ENCODE measurements at regions not wholly inside any gene's neighbourhood (a gene's known extent, or its start where the extent isn't known, plus 50 kb on each side); places are given as distances from the start of the nearest gene placed in this dataset.

GRCh38 chrX:14228611-14229010, 198.9 kb upstream of the GEMIN8 start:
- no peak overlapping the region for H3K4me3 ChIP-seq
- ATAC-seq (no peak), DNase-seq (ENCODE audit: low spot score) (no peak)

More at GRCh38 chrX:14228611-14229010, 198.9 kb upstream of the GEMIN8 start:
- H3K27ac Mint-ChIP-seq = no peak overlapping the region
- H3K36me3 Mint-ChIP-seq (ENCODE audit: low read depth) = no peaks in the 10 kb centered on the region
- Histone ChIP-seq H3K27ac (ENCODE audit: low read depth) (no peak overlapping the region), H3F3A (replicated peaks; ENCODE audit: low read depth) (no peaks in the 10 kb centered on the region), H3K27me3 (ENCODE audit: insufficient read depth) (no peaks in the 10 kb centered on the region), H4K20me1 (replicated peaks; ENCODE audit: insufficient read depth) (no peaks in the 10 kb centered on the region), H3K36me3 (ENCODE audit: insufficient read depth) (no peaks in the 10 kb centered on the region), H2AFZ (no peak overlapping the region), H3K9me2 (ENCODE audit: insufficient read depth) (no peaks in the 10 kb centered on the region), H3K79me2 (replicated peaks; ENCODE audit: insufficient read depth) (no peaks in the 10 kb centered on the region), H3K4me1 (ENCODE audit: insufficient read depth) (no peaks in the 10 kb centered on the region), H3K4me2 (no peak overlapping the region)
- TF ChIP-seq EZH2phosphoT487 (IDR thresholded peaks at IDR 0.05; ENCODE audit: unreplicated experiment) = no peak
- no peak for TF ChIP-seq NANOG (IDR thresholded peaks at IDR 0.05; ENCODE audit: borderline replicate concordance)
- no peak for TF ChIP-seq ZNF331 (CRISPR knock-in tag; IDR thresholded peaks at IDR 0.05; ENCODE audit: low read depth)
- TF ChIP-seq JUNB (IDR thresholded peaks at IDR 0.05; ENCODE audit: unreplicated experiment) = no peak
- no peak for TF ChIP-seq REST (IDR thresholded peaks at IDR 0.05; ENCODE audit: unreplicated experiment)
- TF ChIP-seq EZH2 (IDR thresholded peaks at IDR 0.05; ENCODE audit: low read depth, unreplicated experiment) = no peak
- no peak for TF ChIP-seq STAT1 (IDR thresholded peaks at IDR 0.05; ENCODE audit: unreplicated experiment)
- TF ChIP-seq POLR2AphosphoS5 (IDR thresholded peaks at IDR 0.05; ENCODE audit: low read depth) = no peak
- no peak for TF ChIP-seq ETS1 (IDR thresholded peaks at IDR 0.05)
- no peak for TF ChIP-seq CTCF (conservative IDR thresholded peaks at IDR 0.05; ENCODE audit: low read depth in 2 of 2)
- no peak for TF ChIP-seq CREB1 (CRISPR knock-in tag; IDR thresholded peaks at IDR 0.05; ENCODE audit: low read depth)
- TF ChIP-seq ZNF114 (CRISPR knock-in tag; IDR thresholded peaks at IDR 0.05) = no peak
- TF ChIP-seq, protein P1, sequence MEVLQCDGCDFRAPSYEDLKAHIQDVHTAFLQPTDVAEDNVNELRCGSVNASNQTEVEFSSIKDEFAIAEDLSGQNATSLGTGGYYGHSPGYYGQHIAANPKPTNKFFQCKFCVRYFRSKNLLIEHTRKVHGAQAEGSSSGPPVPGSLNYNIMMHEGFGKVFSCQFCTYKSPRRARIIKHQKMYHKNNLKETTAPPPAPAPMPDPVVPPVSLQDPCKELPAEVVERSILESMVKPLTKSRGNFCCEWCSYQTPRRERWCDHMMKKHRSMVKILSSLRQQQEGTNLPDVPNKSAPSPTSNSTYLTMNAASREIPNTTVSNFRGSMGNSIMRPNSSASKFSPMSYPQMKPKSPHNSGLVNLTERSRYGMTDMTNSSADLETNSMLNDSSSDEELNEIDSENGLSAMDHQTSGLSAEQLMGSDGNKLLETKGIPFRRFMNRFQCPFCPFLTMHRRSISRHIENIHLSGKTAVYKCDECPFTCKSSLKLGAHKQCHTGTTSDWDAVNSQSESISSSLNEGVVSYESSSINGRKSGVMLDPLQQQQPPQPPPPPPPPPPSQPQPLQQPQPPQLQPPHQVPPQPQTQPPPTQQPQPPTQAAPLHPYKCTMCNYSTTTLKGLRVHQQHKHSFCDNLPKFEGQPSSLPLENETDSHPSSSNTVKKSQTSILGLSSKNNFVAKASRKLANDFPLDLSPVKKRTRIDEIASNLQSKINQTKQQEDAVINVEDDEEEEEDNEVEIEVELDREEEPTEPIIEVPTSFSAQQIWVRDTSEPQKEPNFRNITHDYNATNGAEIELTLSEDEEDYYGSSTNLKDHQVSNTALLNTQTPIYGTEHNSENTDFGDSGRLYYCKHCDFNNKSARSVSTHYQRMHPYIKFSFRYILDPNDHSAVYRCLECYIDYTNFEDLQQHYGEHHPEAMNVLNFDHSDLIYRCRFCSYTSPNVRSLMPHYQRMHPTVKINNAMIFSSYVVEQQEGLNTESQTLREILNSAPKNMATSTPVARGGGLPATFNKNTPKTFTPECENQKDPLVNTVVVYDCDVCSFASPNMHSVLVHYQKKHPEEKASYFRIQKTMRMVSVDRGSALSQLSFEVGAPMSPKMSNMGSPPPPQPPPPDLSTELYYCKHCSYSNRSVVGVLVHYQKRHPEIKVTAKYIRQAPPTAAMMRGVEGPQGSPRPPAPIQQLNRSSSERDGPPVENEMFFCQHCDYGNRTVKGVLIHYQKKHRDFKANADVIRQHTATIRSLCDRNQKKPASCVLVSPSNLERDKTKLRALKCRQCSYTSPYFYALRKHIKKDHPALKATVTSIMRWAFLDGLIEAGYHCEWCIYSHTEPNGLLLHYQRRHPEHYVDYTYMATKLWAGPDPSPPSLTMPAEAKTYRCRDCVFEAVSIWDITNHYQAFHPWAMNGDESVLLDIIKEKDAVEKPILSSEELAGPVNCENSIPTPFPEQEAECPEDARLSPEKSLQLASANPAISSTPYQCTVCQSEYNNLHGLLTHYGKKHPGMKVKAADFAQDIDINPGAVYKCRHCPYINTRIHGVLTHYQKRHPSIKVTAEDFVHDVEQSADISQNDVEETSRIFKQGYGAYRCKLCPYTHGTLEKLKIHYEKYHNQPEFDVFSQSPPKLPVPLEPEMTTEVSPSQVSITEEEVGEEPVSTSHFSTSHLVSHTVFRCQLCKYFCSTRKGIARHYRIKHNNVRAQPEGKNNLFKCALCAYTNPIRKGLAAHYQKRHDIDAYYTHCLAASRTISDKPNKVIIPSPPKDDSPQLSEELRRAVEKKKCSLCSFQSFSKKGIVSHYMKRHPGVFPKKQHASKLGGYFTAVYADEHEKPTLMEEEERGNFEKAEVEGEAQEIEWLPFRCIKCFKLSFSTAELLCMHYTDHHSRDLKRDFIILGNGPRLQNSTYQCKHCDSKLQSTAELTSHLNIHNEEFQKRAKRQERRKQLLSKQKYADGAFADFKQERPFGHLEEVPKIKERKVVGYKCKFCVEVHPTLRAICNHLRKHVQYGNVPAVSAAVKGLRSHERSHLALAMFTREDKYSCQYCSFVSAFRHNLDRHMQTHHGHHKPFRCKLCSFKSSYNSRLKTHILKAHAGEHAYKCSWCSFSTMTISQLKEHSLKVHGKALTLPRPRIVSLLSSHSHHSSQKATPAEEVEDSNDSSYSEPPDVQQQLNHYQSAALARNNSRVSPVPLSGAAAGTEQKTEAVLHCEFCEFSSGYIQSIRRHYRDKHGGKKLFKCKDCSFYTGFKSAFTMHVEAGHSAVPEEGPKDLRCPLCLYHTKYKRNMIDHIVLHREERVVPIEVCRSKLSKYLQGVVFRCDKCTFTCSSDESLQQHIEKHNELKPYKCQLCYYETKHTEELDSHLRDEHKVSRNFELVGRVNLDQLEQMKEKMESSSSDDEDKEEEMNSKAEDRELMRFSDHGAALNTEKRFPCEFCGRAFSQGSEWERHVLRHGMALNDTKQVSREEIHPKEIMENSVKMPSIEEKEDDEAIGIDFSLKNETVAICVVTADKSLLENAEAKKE (CRISPR knock-in tag; IDR thresholded peaks at IDR 0.05) = no peak
- H3K27me3 Mint-ChIP-seq (ENCODE audit: insufficient read depth, low read depth, poor library complexity) = no peaks in the 10 kb centered on the region
- H3K9me3 Mint-ChIP-seq = peaks cover 5% of the 10 kb centered on the region; the same call in 2 of the 3 replicates
- H3K4me1 Mint-ChIP-seq = no peaks in the 10 kb centered on the region
- H3K4me3 Mint-ChIP-seq = no peak overlapping the region
